HCT116 (cell line): ENCODE measurements at regions not wholly inside any gene's neighbourhood (a gene's known extent, or its start where the extent isn't known, plus 50 kb on each side); places are given as distances from the start of the nearest gene placed in this dataset.

Experiments
- ATAC-seq: fragments of 200-7000 bp; cut with Tn5 transposase; 2 replicates; pipeline ENCODE4 v1.9.1; 2020; ENCODE audit warnings: mild to moderate bottlenecking, moderate library complexity
- BruUV-seq: library from RNA; stranded (reverse); fragments of 400-500 nt; replicated peaks from 2 replicates; lab custom pipeline; 2021; lab: Mats Ljungman, UMichigan
- CTCF ChIA-PET: fragments of 300-600 bp; sonication (Branson Sonifier 250); formaldehyde crosslinking; loops from one replicate; lab custom pipeline; 2021; ENCODE audit warnings: antibody characterized with exemption; lab: Charles Lee
- POLR2A ChIA-PET: fragments of 300-600, 350-600 bp; sonication (Branson Sonifier 250); formaldehyde crosslinking; loops from one replicate; lab custom pipeline; 2021; ENCODE audit warnings: antibody characterized with exemption; lab: Charles Lee
- RAD21 ChIA-PET, 2 experiments: fragments of 300-600 bp; sonication (Branson Sonifier 250); formaldehyde crosslinking; loops; one replicate each; lab custom pipeline; 2023; ENCODE audit warnings: low total read pairs in 2 of 2; ENCODE audit not compliant: uncharacterized antibody in 2 of 2, unreplicated experiment in 2 of 2, low non-redundant PET in 1 of 2; lab: Charles Lee
- DNase-seq: peaks from one replicate; pipeline ENCODE4 v3.0.0-alpha.2; 2010; ENCODE audit warnings: low read depth, low spot score
- H2AFZ ChIP-seq: fragments of 200-600 bp; shearing (Covaris generic), sonication (generic); 2 replicates; pipeline ENCODE4 v1.6.1; 2017; ENCODE audit warnings: low read depth, mixed run types, mixed read lengths, antibody characterized with exemption, low read length; ENCODE audit not compliant: poor library complexity, severe bottlenecking
- H3K27ac ChIP-seq: 2 replicates; pipeline ENCODE4 v1.5.1; 2012; ENCODE audit warnings: low read depth, low read length
- H3K27me3 ChIP-seq: fragments of 200-600 bp; sonication (generic); 2 replicates; pipeline ENCODE4 v1.6.1; 2016; ENCODE audit warnings: mixed run types, low read length, mixed read lengths; ENCODE audit not compliant: insufficient read depth
- H3K36me3 ChIP-seq, 2 experiments: fragments of 200-500 bp in 1 of 2; fragments of 200-600 bp in 1 of 2; sonication (Bioruptor generic) in 1 of 2; sonication (generic) in 1 of 2; 2 replicates each; pipeline versions ENCODE4 v1.5.1 to v1.6.1; 2014 to 2016; ENCODE audit warnings: low read length in 2 of 2, inconsistent platforms in 1 of 2, mixed read lengths in 1 of 2, mixed run types in 1 of 2; ENCODE audit not compliant: insufficient read depth in 2 of 2, control insufficient read depth in 1 of 2
- H3K4me1 ChIP-seq, 2 experiments: fragments of 200-600 bp in 1 of 2; sonication (generic) in 1 of 2; 2 replicates each; pipeline versions ENCODE4 v1.5.1 to v1.6.1; 2012 to 2017; ENCODE audit warnings: low read length in 2 of 2, inconsistent platforms in 1 of 2, mild to moderate bottlenecking in 1 of 2, mixed read lengths in 1 of 2, mixed run types in 1 of 2, moderate library complexity in 1 of 2; ENCODE audit not compliant: insufficient read depth in 2 of 2, control insufficient read depth in 1 of 2
- H3K4me2 ChIP-seq: fragments of 200-600 bp; sonication (generic); 2 replicates; pipeline ENCODE4 v1.6.1; 2017; ENCODE audit warnings: mixed run types, low read length, mixed read lengths
- H3K4me3 ChIP-seq, 2 experiments: fragments of 200-600 bp in 1 of 2; sonication (generic) in 1 of 2; replicated peaks in 1 of 2; 2 replicates each; pipeline ENCODE4 v1.5.1; 2011 to 2016; ENCODE audit warnings: low read length in 2 of 2, control low read depth in 1 of 2, low read depth in 1 of 2, mild to moderate bottlenecking in 1 of 2, mixed read lengths in 1 of 2, mixed run types in 1 of 2
- H3K79me2 ChIP-seq: fragments of 200-600 bp; sonication (generic); 2 replicates; pipeline ENCODE4 v1.6.1; 2017; ENCODE audit warnings: mild to moderate bottlenecking, mixed run types, low read length, moderate library complexity, mixed read lengths; ENCODE audit not compliant: insufficient read depth
- H3K9ac ChIP-seq: fragments of 200-600 bp; sonication (generic); 2 replicates; pipeline ENCODE4 v1.6.1; 2016; ENCODE audit warnings: low read length, mixed read lengths
- H3K9me2 ChIP-seq: fragments of 200-600 bp; sonication (generic), shearing (Covaris generic); 2 replicates; pipeline ENCODE4 v1.6.1; 2017; ENCODE audit warnings: mixed run types, mild to moderate bottlenecking, moderate library complexity; ENCODE audit not compliant: insufficient read depth
- H3K9me3 ChIP-seq, 2 experiments: fragments of 200-500 bp in 1 of 2; fragments of 200-600 bp in 1 of 2; sonication (Bioruptor generic) in 1 of 2; sonication (generic) in 1 of 2; 2 replicates each; pipeline ENCODE4 v1.6.1; 2014 to 2017; ENCODE audit warnings: low read length in 2 of 2, mixed read lengths in 2 of 2, inconsistent platforms in 1 of 2, low read depth in 1 of 2, mild to moderate bottlenecking in 1 of 2, mixed run types in 1 of 2, moderate library complexity in 1 of 2; ENCODE audit not compliant: control insufficient read depth in 1 of 2, insufficient read depth in 1 of 2
- H4K20me1 ChIP-seq: fragments of 200-600 bp; sonication (generic), shearing (Covaris generic); 2 replicates; pipeline ENCODE4 v1.6.1; 2017; ENCODE audit warnings: mixed run types, mild to moderate bottlenecking, moderate library complexity; ENCODE audit not compliant: insufficient read depth
- CEBPB ChIP-seq: IDR thresholded peaks from 2 replicates; pipeline ENCODE4 v1.6.1; 2012; ENCODE audit warnings: low read depth
- FOSL1 ChIP-seq: IDR thresholded peaks from 2 replicates; pipeline ENCODE4 v1.6.1; 2012; ENCODE audit warnings: low read depth
- POLR2A ChIP-seq: IDR thresholded peaks from 2 replicates; pipeline ENCODE4 v1.7.0; 2011; ENCODE audit warnings: borderline replicate concordance; ENCODE audit not compliant: insufficient read depth, insufficient read length; ENCODE audit errors: extremely low read depth
- POLR2AphosphoS5 ChIP-seq: IDR thresholded peaks from 2 replicates; pipeline ENCODE4 v1.6.1; 2011; ENCODE audit warnings: mild to moderate bottlenecking, low read depth, low read length, moderate library complexity
- SIN3A ChIP-seq: IDR thresholded peaks from 2 replicates; pipeline ENCODE4 v1.6.1; 2012; ENCODE audit warnings: low read depth
- TCF7L2 ChIP-seq: IDR thresholded peaks from 2 replicates; pipeline ENCODE4 v1.7.0; 2011; ENCODE audit warnings: borderline replicate concordance, inconsistent platforms; ENCODE audit not compliant: insufficient read depth, insufficient read length; ENCODE audit errors: extremely low read depth
- ZFX ChIP-seq: fragments of 450-650 bp; IDR thresholded peaks from 2 replicates; pipeline ENCODE4 v1.6.1; 2017
- ZNF274 ChIP-seq: fragments of 200-500 bp; sonication (Bioruptor generic); IDR thresholded peaks from 2 replicates; pipeline ENCODE4 v1.6.1; 2014; ENCODE audit warnings: mild to moderate bottlenecking, low read depth, low read length, inconsistent platforms
- intact Hi-C: fragments of 100-400 bp; cut with micrococcal nuclease; formaldehyde crosslinking; loops from 2 replicates; pipeline ENCODE4 v1.10.0; 2022

DNA sequence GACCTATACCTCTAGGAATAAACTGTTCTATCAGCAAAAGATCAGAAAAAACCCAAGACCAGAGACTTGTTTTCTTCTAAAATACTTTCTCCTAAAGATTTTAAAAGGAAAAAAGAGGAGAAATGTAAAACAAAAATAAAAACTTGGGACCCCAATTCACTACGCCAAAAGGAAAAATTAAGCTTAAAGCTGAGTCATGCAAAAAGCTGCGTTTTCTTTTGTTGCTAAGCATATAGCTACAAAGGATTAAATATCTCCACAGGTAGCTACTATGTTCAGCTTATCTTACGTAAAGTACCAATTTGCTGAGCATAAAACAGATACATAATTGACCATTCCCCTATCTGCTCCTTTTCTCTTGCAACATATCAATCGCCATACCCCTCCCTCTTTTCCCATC lies 950.0 kb upstream of the NXPH2 start:
- intact Hi-C loops: no loop called here
- Histone ChIP-seq H3K9me3 (no peaks in the 10 kb centered on the region), H3K27ac (no peak overlapping the region), H3K9ac (no peak overlapping the region), H4K20me1 (no peaks in the 10 kb centered on the region), H3K4me1 (no peaks in the 10 kb centered on the region), H2AFZ (no peak overlapping the region), H3K9me2 (no peaks in the 10 kb centered on the region), H3K4me3 (no peak overlapping the region), H3K36me3 (no peaks in the 10 kb centered on the region), H3K27me3 (no peaks in the 10 kb centered on the region), H3K4me2 (no peak overlapping the region), H3K79me2 (no peaks in the 10 kb centered on the region)
- CTCF ChIA-PET: no interaction called here
- no TSS peak for BruUV-seq
- ATAC-seq: no peak
- RAD21 ChIA-PET: no interaction called here
- DNase-seq: no peak
- POLR2A ChIA-PET: no interaction called here
- no peak for TF ChIP-seq CEBPB
- no peak for TF ChIP-seq POLR2A
- no peak for TF ChIP-seq ZFX
- no peak for TF ChIP-seq SIN3A
- TF ChIP-seq POLR2AphosphoS5: no peak
- no peak for TF ChIP-seq TCF7L2

DNA sequence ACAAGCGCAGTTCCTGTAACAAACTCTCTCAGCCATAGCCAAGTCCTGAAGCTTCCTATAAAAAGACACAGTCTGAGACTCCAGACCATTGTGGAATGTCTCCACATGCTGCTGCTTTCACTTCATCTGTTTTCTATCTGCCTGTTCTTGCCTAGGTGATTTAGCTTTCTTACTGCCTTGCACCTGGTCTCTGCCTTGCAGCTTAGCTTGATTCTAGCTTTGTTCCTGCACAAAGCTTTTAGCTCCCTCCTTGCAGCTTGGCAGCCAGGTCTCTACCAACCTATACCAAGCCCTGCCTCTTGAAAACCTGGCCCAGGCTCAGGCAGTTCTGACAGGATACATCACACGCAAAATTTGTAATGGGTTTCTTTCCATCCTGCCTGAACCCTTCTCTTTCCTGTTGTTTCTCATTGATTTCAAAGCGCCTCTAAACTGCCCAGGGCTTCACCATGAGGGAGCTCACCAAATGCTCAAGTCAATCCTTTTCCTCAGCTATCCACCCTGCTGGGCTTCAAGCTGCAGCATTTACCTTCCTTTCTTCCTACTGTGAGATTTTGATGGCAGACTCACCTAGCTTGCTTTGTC lies 941.3 kb upstream of the NXPH2 start:
- no peaks in the 10 kb centered on the region for H3K4me1 ChIP-seq
- no peaks in the 10 kb centered on the region for H3K9me2 ChIP-seq
- POLR2A ChIA-PET: no interaction called here
- no peaks in the 10 kb centered on the region for H3K9me3 ChIP-seq
- H3K4me2 ChIP-seq: no peak overlapping the region
- no peak overlapping the region for H2AFZ ChIP-seq
- intact Hi-C loops: no loop called here
- H3K27ac ChIP-seq: no peak overlapping the region
- no peaks in the 10 kb centered on the region for H3K27me3 ChIP-seq
- DNase-seq (no peak), ATAC-seq (no peak)
- no peak overlapping the region for H3K4me3 ChIP-seq
- no peaks in the 10 kb centered on the region for H3K79me2 ChIP-seq
- BruUV-seq: no TSS peak
- H3K36me3 ChIP-seq: no peaks in the 10 kb centered on the region
- TF ChIP-seq SIN3A (no peak), ZNF274 (no peak), FOSL1 (no peak)
- RAD21 ChIA-PET: no interaction called here
- H3K9ac ChIP-seq: no peak overlapping the region
- CTCF ChIA-PET: no interaction called here
- no peaks in the 10 kb centered on the region for H4K20me1 ChIP-seq
